Fibroblast of pulmonary artery (primary cell): ENCODE measurements at regions not wholly inside any gene's neighbourhood (a gene's known extent, or its start where the extent isn't known, plus 50 kb on each side); places are given as distances from the start of the nearest gene placed in this dataset.

Experiments
- DNase-seq: peaks from one replicate; pipeline ENCODE4 v3.0.0-alpha.2; 2010; ENCODE audit warnings: low read depth
- H3K4me3 ChIP-seq: replicated peaks from 2 replicates; pipeline ENCODE4 v1.5.1; 2011; ENCODE audit warnings: low read depth, mild to moderate bottlenecking, control low read depth, low read length, moderate library complexity
- TF ChIP-seq, protein P1 (sequence below): IDR thresholded peaks from 2 replicates; pipeline ENCODE4 v1.5.1; 2011; ENCODE audit warnings: mild to moderate bottlenecking, control low read depth, low read length, inconsistent platforms; ENCODE audit errors: missing control alignments

DNA sequence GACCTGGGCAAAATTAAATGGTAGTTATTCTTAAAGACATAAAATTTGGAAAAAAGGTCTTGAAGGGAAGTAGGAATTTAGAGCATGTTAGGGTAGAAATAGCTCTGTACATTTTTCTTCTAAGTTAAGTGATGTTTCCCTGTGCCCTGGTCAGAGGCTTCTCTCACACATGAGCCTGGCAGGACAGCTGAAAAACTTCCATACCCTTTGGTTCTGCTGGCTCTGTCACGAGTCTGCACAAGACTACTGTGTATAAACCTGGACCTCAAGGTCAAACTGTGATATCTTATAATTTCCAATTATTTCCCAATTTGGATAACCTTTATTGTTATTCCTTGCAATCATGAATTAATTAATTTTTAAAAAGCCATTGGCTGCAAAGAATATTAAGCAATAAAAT lies 664.7 kb downstream of the BCL11A start:
- DNase-seq: no peak
- no peak overlapping the region for H3K4me3 ChIP-seq
- TF ChIP-seq, protein P1, sequence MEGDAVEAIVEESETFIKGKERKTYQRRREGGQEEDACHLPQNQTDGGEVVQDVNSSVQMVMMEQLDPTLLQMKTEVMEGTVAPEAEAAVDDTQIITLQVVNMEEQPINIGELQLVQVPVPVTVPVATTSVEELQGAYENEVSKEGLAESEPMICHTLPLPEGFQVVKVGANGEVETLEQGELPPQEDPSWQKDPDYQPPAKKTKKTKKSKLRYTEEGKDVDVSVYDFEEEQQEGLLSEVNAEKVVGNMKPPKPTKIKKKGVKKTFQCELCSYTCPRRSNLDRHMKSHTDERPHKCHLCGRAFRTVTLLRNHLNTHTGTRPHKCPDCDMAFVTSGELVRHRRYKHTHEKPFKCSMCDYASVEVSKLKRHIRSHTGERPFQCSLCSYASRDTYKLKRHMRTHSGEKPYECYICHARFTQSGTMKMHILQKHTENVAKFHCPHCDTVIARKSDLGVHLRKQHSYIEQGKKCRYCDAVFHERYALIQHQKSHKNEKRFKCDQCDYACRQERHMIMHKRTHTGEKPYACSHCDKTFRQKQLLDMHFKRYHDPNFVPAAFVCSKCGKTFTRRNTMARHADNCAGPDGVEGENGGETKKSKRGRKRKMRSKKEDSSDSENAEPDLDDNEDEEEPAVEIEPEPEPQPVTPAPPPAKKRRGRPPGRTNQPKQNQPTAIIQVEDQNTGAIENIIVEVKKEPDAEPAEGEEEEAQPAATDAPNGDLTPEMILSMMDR: no peak

DNA sequence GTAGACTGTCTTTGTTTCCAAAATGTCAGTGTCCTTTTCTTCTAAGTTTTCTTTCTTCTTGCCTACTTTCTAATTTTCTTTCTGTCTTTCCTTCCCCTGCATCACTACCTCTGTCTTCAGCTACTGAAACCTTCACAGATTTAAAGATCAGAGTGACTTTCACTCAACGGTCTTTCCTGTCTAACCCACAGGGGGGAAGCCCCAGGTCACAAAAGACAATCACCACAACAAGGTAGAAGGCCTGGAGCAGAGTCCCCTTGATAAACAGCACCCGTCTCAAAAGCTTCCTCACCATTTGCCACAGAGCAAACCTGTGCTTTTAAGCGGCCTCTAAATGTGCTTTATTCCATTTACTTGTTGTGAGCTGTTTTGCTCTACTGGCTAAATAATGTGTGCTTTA lies 665.4 kb downstream of the BCL11A start:
- TF ChIP-seq, protein P1: no peak
- DNase-seq: no peak
- H3K4me3 ChIP-seq: no peak overlapping the region

DNA sequence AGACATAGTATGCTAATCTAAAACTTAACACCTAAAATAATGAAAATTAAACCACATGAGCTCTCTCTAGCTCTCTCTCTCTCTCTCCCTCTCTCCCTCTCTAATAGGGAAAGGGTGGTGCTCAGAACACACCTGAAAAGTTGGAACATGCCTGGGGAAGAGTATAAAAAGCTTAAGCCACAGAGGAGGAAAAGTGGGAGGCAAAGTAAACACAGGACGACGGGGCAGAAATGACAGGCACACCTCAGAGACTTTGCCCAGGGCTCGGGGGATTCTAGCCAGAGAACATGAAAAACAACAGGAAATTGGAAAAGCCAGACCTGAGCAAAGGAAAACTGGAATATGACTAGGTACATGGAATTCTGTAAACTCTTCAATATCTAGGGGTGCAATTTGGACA lies 666.1 kb downstream of the BCL11A start:
- TF ChIP-seq, protein P1: no peak
- H3K4me3 ChIP-seq: no peak overlapping the region
- no peak for DNase-seq

DNA sequence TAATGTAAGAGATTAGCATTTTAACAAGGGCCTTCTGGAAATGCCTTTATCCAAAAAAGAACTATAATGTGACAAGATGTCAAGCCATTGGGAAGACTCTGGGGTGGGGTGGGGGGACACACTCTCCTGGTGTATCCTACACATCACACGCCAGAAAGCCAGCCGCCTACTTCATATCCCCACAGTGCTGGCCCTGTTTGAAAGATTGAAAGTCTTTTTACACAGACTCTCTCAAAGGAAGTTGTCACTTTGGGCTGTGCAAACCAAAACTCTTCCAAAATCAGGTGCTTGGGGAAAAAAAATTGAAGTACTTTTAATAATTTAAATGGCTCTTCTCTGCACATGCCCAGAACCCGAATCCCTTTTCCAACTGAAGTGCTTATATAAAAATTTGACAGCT lies 666.7 kb downstream of the BCL11A start:
- DNase-seq: no peak
- H3K4me3 ChIP-seq: no peak overlapping the region
- TF ChIP-seq, protein P1: no peak

DNA sequence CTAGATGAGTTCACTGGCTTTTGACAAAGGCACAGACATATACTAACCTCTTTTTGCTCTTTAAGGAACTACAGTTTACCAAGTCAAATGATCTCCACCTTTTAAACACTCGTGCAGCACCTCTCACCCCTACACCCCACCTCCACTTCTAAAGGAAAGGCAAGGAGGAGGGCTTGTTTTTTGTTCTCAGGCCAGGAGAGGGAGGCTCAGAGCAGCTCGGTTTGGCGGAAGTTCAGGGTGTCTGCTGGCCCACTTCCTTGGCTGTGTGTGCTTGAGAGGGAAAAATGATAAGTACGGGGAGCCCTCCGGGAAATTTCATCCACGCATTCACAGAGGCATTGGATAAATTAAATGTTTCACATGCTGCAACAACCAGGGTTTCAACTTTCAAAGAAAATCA lies 667.9 kb downstream of the BCL11A start:
- TF ChIP-seq, protein P1: no peak
- no peak for DNase-seq
- no peak overlapping the region for H3K4me3 ChIP-seq

DNA sequence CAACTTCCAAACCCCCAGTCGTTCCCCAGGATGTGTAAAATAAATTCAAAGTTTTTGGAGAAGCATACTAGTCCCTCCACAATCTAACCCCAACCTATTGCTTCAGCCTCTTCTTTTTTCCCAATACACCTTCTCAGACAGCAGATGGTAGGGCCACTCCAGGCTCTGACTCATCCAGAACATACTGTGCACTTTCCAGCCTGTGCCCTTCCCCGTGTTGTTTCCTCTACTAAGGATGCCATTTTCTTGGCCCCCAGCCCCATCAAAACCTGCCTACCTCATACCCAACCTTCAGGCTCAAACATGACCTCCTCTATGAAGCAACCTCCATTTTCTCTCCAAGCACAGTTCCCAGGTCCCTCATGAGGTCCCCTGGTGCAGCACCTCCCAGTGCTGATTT lies 669.3 kb downstream of the BCL11A start:
- no peak for DNase-seq
- no peak overlapping the region for H3K4me3 ChIP-seq
- TF ChIP-seq, protein P1: no peak

DNA sequence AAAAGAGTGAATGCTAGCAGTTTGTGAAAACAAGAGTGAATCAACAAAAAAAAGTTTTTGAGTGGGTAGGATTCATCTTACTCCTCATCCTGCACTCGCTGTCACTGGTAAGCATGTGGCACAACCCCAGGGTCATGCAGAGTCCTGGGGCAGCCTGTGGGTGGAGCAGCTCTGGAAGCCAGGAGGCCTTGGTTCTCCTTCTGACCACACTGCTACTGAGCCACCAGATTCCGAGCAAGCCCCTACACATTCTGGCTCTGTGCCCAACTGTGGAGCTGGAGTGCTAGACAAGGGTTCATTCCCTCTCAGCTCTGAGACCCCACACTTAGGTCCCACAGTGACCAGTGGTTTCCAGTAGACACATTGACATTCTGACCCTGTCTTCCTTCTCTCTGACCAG lies 670.6 kb downstream of the BCL11A start:
- H3K4me3 ChIP-seq: no peak overlapping the region
- no peak for DNase-seq
- TF ChIP-seq, protein P1: no peak
